Transverse colon (tissue), 4 donors: ENCODE measurements at regions not wholly inside any gene's neighbourhood (a gene's known extent, or its start where the extent isn't known, plus 50 kb on each side); places are given as distances from the start of the nearest gene placed in this dataset.

Source experiments
- DNase-seq: peaks from one replicate; pipeline ENCODE4 v3.0.0-alpha.2; 2019
- H3K27ac ChIP-seq, 4 donors: fragments of 200-600 bp; sonication (generic); 2 replicates each; pipeline ENCODE4 v1.5.1; 2016 to 2018; ENCODE audit warnings: inconsistent platforms in 4 of 4
- H3K27me3 ChIP-seq: fragments of 200-600 bp; sonication (generic); 2 replicates; pipeline ENCODE4 v1.5.1; 2017; ENCODE audit warnings: inconsistent platforms
- H3K36me3 ChIP-seq, 4 donors: fragments of 200-600 bp; sonication (generic); 2 replicates each; pipeline ENCODE4 v1.5.1; 2017 to 2019; ENCODE audit warnings: inconsistent platforms in 4 of 4
- H3K4me1 ChIP-seq, 4 donors: fragments of 200-600 bp; sonication (generic); 2 replicates each; pipeline ENCODE4 v1.5.1; 2017 to 2020; ENCODE audit warnings: inconsistent platforms in 4 of 4
- H3K4me3 ChIP-seq, 4 donors: fragments of 200-600 bp; sonication (generic); 1 replicate in 1 of 4; 2 replicates in 3 of 4; pipeline versions ENCODE4 v1.5.1 to v1.6.1; 2017 to 2019; ENCODE audit warnings: inconsistent platforms in 4 of 4
- H3K9me3 ChIP-seq, 2 donors: fragments of 200-600 bp; sonication (generic); 2 replicates each; pipeline ENCODE4 v1.5.1; 2017 to 2019; ENCODE audit warnings: inconsistent platforms in 2 of 2
- EP300 ChIP-seq: sonication (generic); formaldehyde crosslinking; IDR thresholded peaks from one replicate; pipeline ENCODE4 v1.6.1; 2017; ENCODE audit warnings: antibody characterized with exemption, low read depth
- POLR2A ChIP-seq: fragments of 450-650 bp; IDR thresholded peaks from one replicate; pipeline ENCODE4 v1.6.1; 2016; ENCODE audit warnings: antibody characterized with exemption, mild to moderate bottlenecking, moderate library complexity
- POLR2AphosphoS5 ChIP-seq, 3 donors: sonication (generic); formaldehyde crosslinking; IDR thresholded peaks; one replicate each; pipeline ENCODE4 v1.6.1; 2016; ENCODE audit warnings: antibody characterized with exemption in 3 of 3
- WGBS, 2 donors: methylation state at CpG; one replicate each; pipeline ENCODE4 v1.1.5; 2018; ENCODE audit warnings: low coverage in 1 of 2; 5-methylcytosine and 5-hydroxymethylcytosine counted together
- in situ Hi-C, 4 donors: fragments of 200-750 bp; cut with MboI; loops; one replicate each; pipeline versions ENCODE4 v1.15.0 to v1.15.1; 2017; ENCODE audit warnings: low sequenced_read_pairs in 3 of 4, low pct_ligation_motif_present in 1 of 4, low pct_unique_long_range_greater_than_20kb in 1 of 4
- intact Hi-C: fragments of 100-400 bp; cut with DNase I; formaldehyde crosslinking; loops from one replicate; pipeline ENCODE4 v1.15.1; 2023; ENCODE audit warnings: low total_unique reads
- TF ChIP-seq, protein P1 (sequence below), 5 experiments: fragments of 200-600 bp in 3 of 5; fragments of 450-650 bp in 2 of 5; sonication (generic) in 3 of 5; IDR thresholded peaks; 1 replicate in 2 of 5; 2 replicates in 3 of 5; pipeline ENCODE4 v1.5.1; 2016 to 2017; ENCODE audit warnings: antibody characterized with exemption in 5 of 5, inconsistent platforms in 3 of 5, mild to moderate bottlenecking in 2 of 5, moderate library complexity in 1 of 5

DNA sequence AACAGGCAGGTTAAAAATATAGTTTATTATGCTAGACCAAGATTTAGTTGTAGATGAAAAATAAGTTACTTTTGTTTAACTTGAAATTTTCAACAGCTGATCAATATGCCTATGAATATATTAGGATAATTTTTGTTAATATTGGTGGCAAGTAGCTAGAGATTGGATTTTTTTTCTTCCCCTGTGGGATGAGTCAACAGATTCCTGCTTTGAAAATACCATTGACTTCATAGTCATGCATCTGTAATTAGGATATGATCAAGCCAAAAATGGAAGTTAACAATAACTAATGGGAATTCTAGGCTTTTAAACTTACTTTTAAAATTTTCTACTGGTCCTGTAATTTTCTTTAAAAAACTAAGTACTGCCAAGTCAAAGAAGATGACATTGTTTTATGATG is 211.7 kb downstream of the ZIC1 start:
- no peak overlapping the region for H3K27ac ChIP-seq
- no peaks in the 10 kb centered on the region for H3K4me1 ChIP-seq
- in situ Hi-C loops = no loop called here
- no peak for TF ChIP-seq EP300
- TF ChIP-seq, protein P1, sequence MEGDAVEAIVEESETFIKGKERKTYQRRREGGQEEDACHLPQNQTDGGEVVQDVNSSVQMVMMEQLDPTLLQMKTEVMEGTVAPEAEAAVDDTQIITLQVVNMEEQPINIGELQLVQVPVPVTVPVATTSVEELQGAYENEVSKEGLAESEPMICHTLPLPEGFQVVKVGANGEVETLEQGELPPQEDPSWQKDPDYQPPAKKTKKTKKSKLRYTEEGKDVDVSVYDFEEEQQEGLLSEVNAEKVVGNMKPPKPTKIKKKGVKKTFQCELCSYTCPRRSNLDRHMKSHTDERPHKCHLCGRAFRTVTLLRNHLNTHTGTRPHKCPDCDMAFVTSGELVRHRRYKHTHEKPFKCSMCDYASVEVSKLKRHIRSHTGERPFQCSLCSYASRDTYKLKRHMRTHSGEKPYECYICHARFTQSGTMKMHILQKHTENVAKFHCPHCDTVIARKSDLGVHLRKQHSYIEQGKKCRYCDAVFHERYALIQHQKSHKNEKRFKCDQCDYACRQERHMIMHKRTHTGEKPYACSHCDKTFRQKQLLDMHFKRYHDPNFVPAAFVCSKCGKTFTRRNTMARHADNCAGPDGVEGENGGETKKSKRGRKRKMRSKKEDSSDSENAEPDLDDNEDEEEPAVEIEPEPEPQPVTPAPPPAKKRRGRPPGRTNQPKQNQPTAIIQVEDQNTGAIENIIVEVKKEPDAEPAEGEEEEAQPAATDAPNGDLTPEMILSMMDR (IDR thresholded peaks at IDR 0.05) = no peak
- no peak for TF ChIP-seq POLR2A
- no peak for TF ChIP-seq POLR2AphosphoS5 (IDR thresholded peaks at IDR 0.05)
- no peak for DNase-seq
- H3K9me3 ChIP-seq = no peaks in the 10 kb centered on the region
- no peaks in the 10 kb centered on the region for H3K27me3 ChIP-seq
- intact Hi-C loops = no loop called here
- no peak overlapping the region for H3K4me3 ChIP-seq
- no peaks in the 10 kb centered on the region for H3K36me3 ChIP-seq

DNA sequence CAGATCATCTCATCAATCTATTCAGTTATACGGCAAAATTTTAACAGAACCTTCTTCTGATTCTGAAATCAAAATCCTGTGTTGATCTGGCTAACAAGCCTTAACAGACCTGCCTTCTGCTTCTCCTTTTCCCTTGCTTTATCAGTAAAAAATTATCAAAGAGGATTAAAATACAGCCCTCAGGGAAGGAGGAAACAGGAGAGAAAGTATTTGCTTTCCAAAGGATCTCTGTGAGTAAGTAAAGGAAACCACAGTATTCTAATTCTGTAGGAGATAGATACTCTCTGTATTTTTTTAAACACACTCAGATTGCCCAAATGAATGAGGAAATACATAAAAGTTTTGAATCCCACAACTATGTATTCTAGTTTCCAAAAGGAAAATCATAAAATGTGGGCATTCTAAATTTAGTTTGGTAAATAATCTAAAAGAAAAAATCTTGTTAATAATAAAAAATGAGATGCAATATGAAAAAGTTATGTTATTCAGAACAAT is 221.8 kb downstream of the ZIC1 start:
- DNase-seq = no peak
- in situ Hi-C loops = no loop called here
- TF ChIP-seq, protein P1 (IDR thresholded peaks at IDR 0.05) = no peak
- TF ChIP-seq POLR2AphosphoS5 (IDR thresholded peaks at IDR 0.05) (no peak), POLR2A (no peak), EP300 (no peak)
- Histone ChIP-seq H3K27ac (no peak overlapping the region), H3K4me3 (no peak overlapping the region), H3K9me3 (no peaks in the 10 kb centered on the region), H3K27me3 (no peaks in the 10 kb centered on the region), H3K4me1 (no peaks in the 10 kb centered on the region), H3K36me3 (no peaks in the 10 kb centered on the region)
- WGBS, 2 donors = 88 to 92% methylated on average over 1 of the region's 1 CpG
- intact Hi-C loops = no loop called here

DNA sequence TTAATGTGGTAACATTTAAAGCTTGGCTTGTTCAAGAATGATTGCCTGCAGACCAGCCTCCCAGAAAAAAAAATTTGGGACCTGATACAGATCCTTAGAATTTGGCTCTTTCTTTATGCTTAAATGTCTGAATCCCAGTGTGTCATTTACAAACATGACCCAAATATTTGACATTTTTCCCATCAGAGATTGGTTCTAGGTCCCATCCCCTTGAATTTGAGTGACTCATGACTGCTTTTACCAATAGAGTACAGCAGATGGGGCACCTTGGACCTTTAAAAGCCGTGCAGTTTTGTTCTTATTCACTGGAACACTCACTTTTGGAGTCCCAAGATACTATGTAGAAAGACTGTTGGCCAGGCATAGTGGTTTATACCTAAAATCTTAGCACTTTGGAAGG is 231.6 kb downstream of the ZIC1 start:
- intact Hi-C loops = no loop called here
- Histone ChIP-seq H3K4me1 (no peaks in the 10 kb centered on the region), H3K4me3 (no peak overlapping the region), H3K36me3 (no peaks in the 10 kb centered on the region), H3K9me3 (peaks cover 0 to 5% of the 10 kb centered on the region in 2 donors), H3K27me3 (no peaks in the 10 kb centered on the region), H3K27ac (no peak overlapping the region)
- TF ChIP-seq EP300 = no peak
- no peak for TF ChIP-seq POLR2AphosphoS5 (IDR thresholded peaks at IDR 0.05)
- TF ChIP-seq, protein P1 (IDR thresholded peaks at IDR 0.05) = no peak
- TF ChIP-seq POLR2A = no peak
- 60 to 64% methylated on average over 1 of the region's 1 CpG for WGBS, 2 donors
- in situ Hi-C loops = no loop called here
- DNase-seq = no peak

DNA sequence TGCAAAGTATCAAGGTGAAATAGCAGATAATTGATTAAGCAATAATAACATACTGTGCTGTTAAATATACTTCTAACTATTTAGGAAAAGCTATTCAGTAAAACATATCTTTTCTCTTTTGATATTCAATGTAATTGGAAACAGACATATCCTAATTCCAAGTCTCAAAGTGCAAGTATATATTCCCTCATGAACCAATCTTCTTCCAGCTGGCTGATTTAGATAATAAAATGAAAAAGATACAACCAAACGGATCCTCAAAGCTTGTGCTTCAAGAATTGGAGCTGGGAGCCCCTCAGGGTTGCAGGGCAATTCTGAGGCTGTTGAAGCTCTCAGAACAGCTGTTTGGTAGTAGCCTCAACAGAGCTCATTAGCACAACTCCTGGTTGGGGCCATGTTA is 236.6 kb downstream of the ZIC1 start:
- no peak for TF ChIP-seq POLR2AphosphoS5 (IDR thresholded peaks at IDR 0.05)
- TF ChIP-seq, protein P1 (IDR thresholded peaks at IDR 0.05) = no peak
- TF ChIP-seq POLR2A = no peak
- no peak for TF ChIP-seq EP300
- intact Hi-C loops (no loop called here), in situ Hi-C loops (no loop called here)
- 44 to 47% methylated on average over 1 of the region's 1 CpG for WGBS, 2 donors
- H3K9me3 ChIP-seq = no peaks in the 10 kb centered on the region
- H3K27ac ChIP-seq = no peak overlapping the region
- DNase-seq = no peak
- H3K4me3 ChIP-seq = no peak overlapping the region
- no peaks in the 10 kb centered on the region for H3K36me3 ChIP-seq
- no peaks in the 10 kb centered on the region for H3K4me1 ChIP-seq
- H3K27me3 ChIP-seq = no peaks in the 10 kb centered on the region
